ENCODE measurements at regions not wholly inside any gene's neighbourhood (a gene's known extent, or its start where the extent isn't known, plus 50 kb on each side); places are given as distances from the start of the nearest gene placed in this dataset.

GRCh38 chr12:94750864-94751263, 100.5 kb upstream of the TMCC3 start:
- no peak for DNase-seq (ENCODE audit: low read depth)

DNA sequence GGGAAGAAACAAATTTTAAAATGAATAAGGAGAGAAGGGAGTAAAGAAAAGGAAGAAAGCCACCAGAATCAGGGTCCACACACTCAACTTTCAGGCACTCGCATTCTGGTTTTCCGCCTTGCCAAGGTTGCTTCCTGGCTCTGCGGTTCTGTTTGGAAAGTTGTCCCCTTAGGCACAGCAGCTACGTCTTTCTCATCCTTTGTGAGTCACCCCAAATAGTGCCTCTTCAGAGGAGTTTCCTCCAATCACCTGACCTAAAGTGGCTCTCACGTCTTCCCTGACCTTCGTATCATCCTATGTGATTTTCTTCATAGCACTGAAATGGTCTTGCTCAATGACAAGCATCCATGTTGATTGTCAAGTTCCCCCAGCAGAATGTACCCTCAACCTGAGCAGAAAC, 99.5 kb upstream of the TMCC3 start:
- no peak for DNase-seq (ENCODE audit: low read depth)

DNA sequence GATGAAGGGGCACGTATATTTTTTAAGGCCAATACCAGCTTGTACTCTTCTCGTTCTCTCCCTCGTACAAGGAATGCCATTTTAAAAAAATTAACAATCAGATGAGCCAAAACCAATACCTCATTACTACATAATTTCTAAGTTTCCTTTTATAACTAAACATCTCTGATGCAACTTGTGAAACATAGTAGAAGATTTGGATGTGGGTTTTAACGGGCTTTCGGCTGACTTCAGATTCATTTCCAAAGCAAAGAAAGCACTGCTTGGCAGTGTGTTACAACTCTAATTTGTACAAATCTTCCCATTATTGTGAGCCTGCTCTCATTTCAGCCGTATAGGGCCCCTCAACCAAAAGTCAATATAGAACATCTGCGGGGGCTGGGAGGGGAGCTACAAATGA, 99.1 kb upstream of the TMCC3 start:
- no peak for DNase-seq (ENCODE audit: low read depth)

DNA sequence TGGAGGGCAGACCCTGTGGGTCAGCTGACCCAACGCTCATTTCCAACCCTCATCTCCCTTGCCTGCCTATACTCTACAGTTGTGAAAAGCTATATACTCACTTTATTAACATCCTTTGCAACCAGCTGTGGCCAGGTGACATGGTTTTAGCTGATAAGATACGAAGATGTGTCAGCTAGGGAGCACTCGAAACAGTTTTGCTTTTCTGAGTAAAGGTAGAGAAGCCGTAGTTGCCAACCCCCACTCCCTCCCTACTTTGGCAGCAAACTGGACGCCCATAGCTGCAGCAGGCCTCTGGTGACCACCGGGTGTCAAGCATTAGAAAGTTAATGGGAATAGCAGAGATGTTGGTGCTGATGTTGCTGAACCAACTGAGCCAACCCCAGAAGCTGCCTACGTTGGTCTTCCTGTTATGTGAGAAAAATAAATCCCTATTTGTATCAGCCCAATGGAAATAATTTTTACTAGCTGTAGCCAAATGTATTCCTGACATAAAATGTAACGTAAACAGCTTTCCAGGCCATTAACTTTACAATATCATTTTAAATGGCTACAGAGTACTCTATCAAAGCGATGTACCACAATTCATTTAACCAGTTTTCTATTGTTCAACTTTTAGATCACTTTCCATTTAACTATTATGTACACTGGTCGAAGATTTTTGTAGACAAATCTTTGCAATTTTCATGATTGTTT, 98.5 kb upstream of the TMCC3 start:
- no peak for DNase-seq (ENCODE audit: low read depth)

GRCh38 chr12:94745562-94745961, 95.2 kb upstream of the TMCC3 start:
- no peak for DNase-seq (ENCODE audit: low read depth)

GRCh38 chr12:94743174-94743573, 92.8 kb upstream of the TMCC3 start:
- DNase-seq (ENCODE audit: low read depth) = no peak

DNA sequence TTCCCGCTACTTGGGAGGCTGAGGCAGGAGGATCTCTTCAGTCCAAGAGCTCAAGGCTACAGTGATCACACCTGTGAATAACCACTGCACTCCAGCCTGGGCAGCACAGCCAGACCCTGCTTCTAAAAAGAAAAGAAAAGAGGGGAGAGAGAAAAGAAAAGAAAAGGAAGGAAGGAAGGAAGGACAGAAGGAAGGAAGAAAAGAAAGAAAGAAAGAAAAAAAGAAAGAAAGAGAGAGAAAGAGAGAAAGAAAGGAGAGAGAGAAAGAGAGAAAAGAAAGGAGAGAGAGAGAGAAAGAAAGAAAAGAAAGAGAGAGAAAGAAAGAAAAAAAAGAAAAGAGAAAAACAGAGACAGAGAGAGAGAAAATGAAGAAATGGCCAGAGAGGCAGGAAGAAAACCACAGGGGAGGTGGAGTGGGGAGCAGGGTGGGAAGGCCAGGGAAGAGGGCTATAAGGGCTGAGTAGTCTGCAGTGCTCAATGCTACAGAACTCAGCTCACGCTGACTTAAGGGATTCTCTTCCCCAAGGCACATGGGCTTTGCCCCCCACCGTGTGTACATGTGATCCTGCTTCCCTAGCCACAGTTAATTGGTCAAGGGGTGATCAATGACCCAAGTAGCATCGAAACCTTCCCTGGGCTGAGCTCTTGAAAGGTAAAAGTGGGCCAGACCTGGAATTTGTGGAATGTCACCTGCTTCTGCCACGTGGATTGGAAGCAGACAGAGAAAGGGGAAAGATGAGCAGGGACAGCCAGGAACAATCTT, 90.4 kb upstream of the TMCC3 start:
- no peak for DNase-seq (ENCODE audit: low read depth)

- DNase-seq (ENCODE audit: low read depth) = no peak
These were observed 86.5 kb upstream of the TMCC3 start for GRCh38 chr12:94736820-94737219.

- DNase-seq (ENCODE audit: low read depth) = no peak
These were observed 85.6 kb upstream of the TMCC3 start for GRCh38 chr12:94736004-94736403.

DNA sequence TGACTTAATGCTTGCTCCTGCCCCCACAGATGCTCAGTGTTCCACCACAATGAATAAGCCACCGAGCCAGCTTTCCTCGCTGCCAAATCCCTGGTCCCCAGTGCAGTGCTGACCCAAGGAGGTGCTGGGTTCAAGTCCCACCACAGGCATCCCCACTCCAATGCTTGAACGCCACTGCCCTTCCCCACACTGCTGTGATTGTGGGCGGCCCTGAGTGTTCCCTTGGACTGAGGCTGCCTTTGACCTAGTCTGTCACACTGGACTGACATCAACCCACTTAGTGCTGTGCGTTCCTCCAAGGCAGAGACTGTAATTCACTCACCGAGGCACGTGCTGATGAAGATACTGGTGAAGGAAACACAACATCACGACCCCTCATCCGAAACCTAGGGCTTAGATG, 83.4 kb upstream of the TMCC3 start:
- DNase-seq (ENCODE audit: low read depth) = no peak

DNA sequence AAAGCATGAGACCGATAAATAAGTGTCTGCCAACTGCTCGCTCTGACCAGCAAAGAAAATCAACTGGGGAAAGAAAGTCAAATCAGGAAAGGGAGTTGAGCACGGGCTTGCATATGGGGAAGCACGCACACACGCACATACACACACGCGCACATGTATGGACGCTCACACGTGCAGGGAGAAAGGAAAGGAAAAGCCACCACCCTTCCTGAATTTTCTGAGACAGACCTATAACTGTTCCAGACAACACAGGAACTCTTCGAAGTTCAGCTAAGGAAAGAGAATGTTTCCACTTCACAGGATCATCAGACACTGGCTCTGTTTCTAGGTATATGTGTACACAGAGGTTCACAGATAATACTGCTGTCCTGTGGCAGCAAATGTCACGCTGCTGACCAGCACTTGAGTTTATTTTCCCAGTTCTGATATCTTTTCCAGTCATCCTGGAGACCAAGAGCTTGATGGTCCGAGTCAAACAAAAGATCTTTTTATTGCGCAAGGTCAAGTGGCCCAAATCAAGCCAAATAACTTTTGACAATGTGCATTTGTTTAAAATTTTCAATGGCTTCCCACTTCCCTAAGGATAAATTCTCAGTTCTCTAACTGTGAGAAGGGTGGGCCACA, 82.1 kb upstream of the TMCC3 start:
- DNase-seq (ENCODE audit: low read depth) = no peak

GRCh38 chr12:94731733-94732360, 81.5 kb upstream of the TMCC3 start:
- DNase-seq (ENCODE audit: low read depth) = no peak

DNA sequence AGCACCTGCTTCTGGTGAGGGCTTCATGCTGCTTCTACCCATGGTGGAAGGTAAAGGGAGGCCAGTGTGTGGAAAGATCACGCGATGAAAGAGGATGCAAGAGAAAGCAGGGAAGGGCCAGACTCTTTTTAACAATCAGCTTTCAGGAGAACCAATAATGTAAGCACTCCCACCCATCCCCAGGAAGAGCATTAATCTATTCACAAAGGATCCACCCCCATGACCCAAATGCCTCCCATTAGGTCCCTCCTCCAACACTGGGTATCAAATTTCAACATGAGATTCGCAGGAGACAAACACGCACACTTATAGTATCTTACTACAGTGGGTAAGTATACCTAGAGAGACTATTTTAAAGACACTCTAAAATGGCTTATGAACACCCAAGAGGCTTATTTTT, 80.5 kb upstream of the TMCC3 start:
- DNase-seq (ENCODE audit: low read depth) = no peak

- DNase-seq (ENCODE audit: low read depth) = no peak
These were observed 76.0 kb upstream of the TMCC3 start for GRCh38 chr12:94726236-94726835.

DNA sequence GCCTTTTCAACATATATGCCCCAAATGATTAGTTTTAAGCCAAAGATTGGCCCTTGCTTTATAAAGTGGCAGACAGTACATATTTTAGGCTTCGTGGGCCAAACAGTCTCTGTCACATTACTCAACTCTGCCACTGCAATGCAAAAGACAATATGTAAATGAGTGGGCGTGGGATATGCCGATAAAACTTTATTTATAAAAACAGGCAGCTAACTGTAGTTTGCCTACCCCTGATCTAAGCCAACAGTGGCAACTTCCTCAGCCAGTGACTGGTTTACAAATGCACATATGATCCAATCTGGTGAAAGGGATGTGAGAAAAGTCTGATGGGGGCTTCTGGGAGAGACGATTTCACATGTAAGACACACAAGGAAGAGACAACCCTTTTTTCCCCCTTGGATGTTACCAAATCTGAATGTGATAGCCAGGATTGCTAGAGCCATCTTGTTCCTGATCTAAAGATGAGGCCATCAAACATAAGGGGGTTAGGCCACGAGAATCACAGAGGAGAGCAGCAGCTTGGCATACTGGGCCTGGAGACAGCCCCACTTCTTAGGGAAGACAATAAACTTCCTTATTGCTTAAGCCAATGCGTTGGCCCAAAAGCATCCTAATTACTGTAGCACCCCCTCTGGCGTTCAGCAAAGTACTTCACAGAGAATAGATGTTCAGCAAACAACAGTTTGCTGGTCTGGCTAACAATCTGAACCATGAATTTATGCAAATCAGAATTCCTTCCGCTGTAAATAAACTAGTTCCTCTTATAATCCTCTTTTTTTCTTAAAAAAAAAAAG, 75.2 kb upstream of the TMCC3 start:
- DNase-seq (ENCODE audit: low read depth) = no peak

DNA sequence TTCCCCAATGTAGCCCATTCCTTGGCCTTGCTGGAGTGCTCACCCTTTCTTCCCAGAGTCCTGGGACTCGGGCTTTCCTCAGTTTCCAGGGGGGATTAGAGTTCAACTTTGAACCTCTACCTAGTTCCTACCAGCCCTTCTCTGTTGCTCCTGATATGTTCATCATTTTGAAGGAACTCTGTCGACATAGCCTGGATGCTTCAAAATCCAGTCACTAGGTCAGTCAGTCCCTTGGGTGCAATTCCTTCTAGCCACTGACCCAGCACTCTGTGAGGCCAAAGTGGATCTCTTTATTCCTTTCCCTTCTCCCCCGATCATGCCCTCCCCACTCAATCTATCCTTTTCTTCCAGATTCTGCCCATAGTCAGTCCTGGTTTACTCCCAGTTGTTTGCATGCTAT, 72.3 kb upstream of the TMCC3 start:
- DNase-seq (ENCODE audit: low read depth) = no peak

DNA sequence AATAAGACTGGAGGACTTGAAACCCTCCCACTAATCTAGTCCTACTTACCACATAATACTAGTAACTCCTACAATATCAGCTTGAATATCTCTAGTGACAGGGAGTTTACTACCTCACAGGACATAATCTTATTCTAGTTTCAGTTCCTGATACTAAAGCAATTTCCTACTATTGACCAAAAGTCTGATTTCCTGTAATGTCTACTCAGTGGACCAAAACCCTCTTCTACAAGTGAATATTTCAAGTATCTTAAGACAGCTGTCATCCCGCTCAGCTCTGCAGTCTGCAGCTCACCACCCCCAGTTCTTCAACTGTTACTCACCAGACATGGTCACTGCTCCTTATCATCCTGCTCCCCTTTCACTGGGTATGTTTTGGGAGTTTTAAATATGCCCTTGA, 70.8 kb upstream of the TMCC3 start:
- no peak for DNase-seq (ENCODE audit: low read depth)

GRCh38 chr12:94718114-94718513, 67.8 kb upstream of the TMCC3 start:
- DNase-seq (ENCODE audit: low read depth) = no peak

DNA sequence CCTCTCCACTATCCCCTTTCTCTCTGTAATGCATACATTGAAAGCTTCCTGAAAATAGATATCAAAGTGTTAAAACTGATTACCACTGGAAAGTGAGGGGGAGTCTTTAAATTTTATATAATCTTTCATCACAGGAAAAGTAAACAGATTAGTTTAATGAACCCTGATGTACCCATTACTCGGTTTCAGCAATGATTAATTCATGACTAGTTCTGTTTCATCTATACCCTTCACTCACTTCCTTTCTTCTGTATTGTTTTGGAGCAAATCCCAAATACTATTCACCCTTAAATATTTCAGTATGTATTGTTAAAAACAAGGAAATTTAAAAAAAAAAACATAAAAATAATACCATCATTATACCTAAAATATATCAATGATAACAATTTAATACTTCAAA, 67.3 kb upstream of the TMCC3 start:
- no peak for DNase-seq (ENCODE audit: low read depth)

DNA sequence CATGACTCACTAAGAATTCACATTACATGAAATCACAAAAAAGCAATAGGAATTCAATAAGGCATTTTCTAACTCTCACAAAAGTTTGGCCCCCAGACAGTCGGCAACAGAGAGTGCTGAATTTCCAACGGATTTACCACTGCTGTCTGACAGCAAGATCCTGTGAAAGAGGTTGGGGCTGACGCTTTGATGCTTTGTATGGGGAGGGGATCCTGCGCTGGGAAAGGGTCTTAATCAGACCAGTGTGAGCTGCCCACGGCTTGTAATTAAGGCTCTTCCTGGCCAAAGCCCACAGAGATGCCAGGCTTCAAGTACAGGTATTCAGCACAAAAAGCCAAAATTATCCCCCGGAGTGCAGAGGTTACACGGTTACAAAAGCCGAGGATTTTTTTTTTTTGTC, 66.8 kb upstream of the TMCC3 start:
- DNase-seq (ENCODE audit: low read depth) = no peak

GRCh38 chr12:94716339-94716738, 66.0 kb upstream of the TMCC3 start:
- no peak for DNase-seq (ENCODE audit: low read depth)

Measured in HS-27A (cell line).